ENCODE measurements at regions not wholly inside any gene's neighbourhood (a gene's known extent, or its start where the extent isn't known, plus 50 kb on each side); places are given as distances from the start of the nearest gene placed in this dataset.

- Histone ChIP-seq H3K27me3 (ENCODE audit: insufficient read depth, low read length) (peaks cover 3% of the 10 kb centered on the region; the same call in 1 of the 2 replicates), H3F3A (ENCODE audit: insufficient read depth, low read length) (no peaks in the 10 kb centered on the region), H3K27ac (ENCODE audit: low read depth, low read length, poor library complexity, severe bottlenecking) (no peak overlapping the region), H4K20me1 (ENCODE audit: insufficient read depth, low read length) (no peaks in the 10 kb centered on the region), H3K4me2 (ENCODE audit: low read length) (no peak overlapping the region), H3K9ac (ENCODE audit: low read length) (no peak overlapping the region), H3K4me1 (ENCODE audit: insufficient read depth, low read length, severe bottlenecking) (no peaks in the 10 kb centered on the region), H3K36me3 (ENCODE audit: insufficient read depth, low read length) (no peaks in the 10 kb centered on the region), H3K9me3 (ENCODE audit: low read length) (no peaks in the 10 kb centered on the region), H3K4me3 (ENCODE audit: low read depth, low read length, poor library complexity, severe bottlenecking) (no peak overlapping the region), H3K79me2 (ENCODE audit: insufficient read depth, low read length) (no peaks in the 10 kb centered on the region), H3K9me2 (ENCODE audit: low read depth, low read length) (no peaks in the 10 kb centered on the region), H2AFZ (ENCODE audit: low read length) (no peak overlapping the region)
- TF ChIP-seq EZH2 (IDR thresholded peaks at IDR 0.05; ENCODE audit: borderline replicate concordance, low read length) (no peak), CTCF (IDR thresholded peaks at IDR 0.05; ENCODE audit: low read length) (no peak)
Observed at GRCh38 chr1:22326372-22326915, 125.2 kb upstream of the ZBTB40 start.

DNA sequence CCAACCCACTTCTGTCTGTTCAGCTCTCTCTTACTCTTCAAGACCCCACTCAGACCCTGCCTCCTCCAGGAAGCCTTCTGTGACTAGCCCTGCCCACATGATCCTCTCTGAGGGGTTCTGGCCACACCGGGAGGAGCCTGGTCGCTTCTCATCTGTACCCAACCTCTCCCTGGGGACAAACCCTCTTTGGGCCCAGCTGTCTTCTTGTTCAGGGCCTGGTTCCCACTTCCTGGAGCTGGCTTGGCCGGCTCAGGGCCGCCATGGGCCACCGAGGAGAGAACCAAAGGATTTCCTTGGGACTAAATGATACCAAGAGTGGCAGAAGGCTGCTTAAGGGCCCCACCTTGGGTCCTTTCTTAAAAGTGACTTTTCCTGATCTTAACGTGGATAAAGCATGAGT, 124.7 kb upstream of the ZBTB40 start:
- H3K27me3 ChIP-seq (ENCODE audit: insufficient read depth, low read length): peaks cover 3% of the 10 kb centered on the region; the same call in 1 of the 2 replicates
- H3F3A ChIP-seq (ENCODE audit: insufficient read depth, low read length): no peaks in the 10 kb centered on the region
- H3K79me2 ChIP-seq (ENCODE audit: insufficient read depth, low read length): no peaks in the 10 kb centered on the region
- no peaks in the 10 kb centered on the region for H3K36me3 ChIP-seq (ENCODE audit: insufficient read depth, low read length)
- no peaks in the 10 kb centered on the region for H3K9me3 ChIP-seq (ENCODE audit: low read length)
- no peak overlapping the region for H3K4me2 ChIP-seq (ENCODE audit: low read length)
- H3K4me1 ChIP-seq (ENCODE audit: insufficient read depth, low read length, severe bottlenecking): no peaks in the 10 kb centered on the region
- H3K9ac ChIP-seq (ENCODE audit: low read length): no peak overlapping the region
- H2AFZ ChIP-seq (ENCODE audit: low read length): no peak overlapping the region
- no peak overlapping the region for H3K27ac ChIP-seq (ENCODE audit: low read depth, low read length, poor library complexity, severe bottlenecking)
- no peaks in the 10 kb centered on the region for H3K9me2 ChIP-seq (ENCODE audit: low read depth, low read length)
- H3K4me3 ChIP-seq (ENCODE audit: low read depth, low read length, poor library complexity, severe bottlenecking): no peak overlapping the region
- TF ChIP-seq CTCF (IDR thresholded peaks at IDR 0.05; ENCODE audit: low read length): no peak
- TF ChIP-seq EZH2 (IDR thresholded peaks at IDR 0.05; ENCODE audit: borderline replicate concordance, low read length): no peak
- no peaks in the 10 kb centered on the region for H4K20me1 ChIP-seq (ENCODE audit: insufficient read depth, low read length)

- Histone ChIP-seq H3K4me3 (ENCODE audit: low read depth, low read length, poor library complexity, severe bottlenecking) (no peak overlapping the region), H3K9me3 (ENCODE audit: low read length) (no peaks in the 10 kb centered on the region), H4K20me1 (ENCODE audit: insufficient read depth, low read length) (no peaks in the 10 kb centered on the region), H3K4me2 (ENCODE audit: low read length) (no peak overlapping the region), H3K27ac (ENCODE audit: low read depth, low read length, poor library complexity, severe bottlenecking) (no peak overlapping the region), H3K79me2 (ENCODE audit: insufficient read depth, low read length) (no peaks in the 10 kb centered on the region), H3K9ac (ENCODE audit: low read length) (no peak overlapping the region), H3F3A (ENCODE audit: insufficient read depth, low read length) (no peaks in the 10 kb centered on the region), H3K27me3 (ENCODE audit: insufficient read depth, low read length) (peaks cover 3% of the 10 kb centered on the region; the same call in 1 of the 2 replicates), H3K9me2 (ENCODE audit: low read depth, low read length) (no peaks in the 10 kb centered on the region), H3K4me1 (ENCODE audit: insufficient read depth, low read length, severe bottlenecking) (no peaks in the 10 kb centered on the region), H2AFZ (ENCODE audit: low read length) (no peak overlapping the region), H3K36me3 (ENCODE audit: insufficient read depth, low read length) (no peaks in the 10 kb centered on the region)
- TF ChIP-seq CTCF (IDR thresholded peaks at IDR 0.05; ENCODE audit: low read length): no peak
- TF ChIP-seq EZH2 (IDR thresholded peaks at IDR 0.05; ENCODE audit: borderline replicate concordance, low read length): no peak
Observed at GRCh38 chr1:22327411-22327810, 124.2 kb upstream of the ZBTB40 start.

Data from OCI-LY1 (cell line).